GM21723 (cell line): ENCODE measurements at regions not wholly inside any gene's neighbourhood (a gene's known extent, or its start where the extent isn't known, plus 50 kb on each side); places are given as distances from the start of the nearest gene placed in this dataset.
"Not testable (repeated sequence)": the region's sequence is repeated elsewhere in the genome, so short reads cannot be mapped to it uniquely, and the experiment has no call there.

Source experiments
- ATAC-seq: cut with Tn5 transposase; IDR thresholded peaks from one replicate; pipeline ENCODE4 v1.9.1; 2021; ENCODE audit warnings: mild to moderate bottlenecking, moderate library complexity; ENCODE audit not compliant: unreplicated experiment

DNA sequence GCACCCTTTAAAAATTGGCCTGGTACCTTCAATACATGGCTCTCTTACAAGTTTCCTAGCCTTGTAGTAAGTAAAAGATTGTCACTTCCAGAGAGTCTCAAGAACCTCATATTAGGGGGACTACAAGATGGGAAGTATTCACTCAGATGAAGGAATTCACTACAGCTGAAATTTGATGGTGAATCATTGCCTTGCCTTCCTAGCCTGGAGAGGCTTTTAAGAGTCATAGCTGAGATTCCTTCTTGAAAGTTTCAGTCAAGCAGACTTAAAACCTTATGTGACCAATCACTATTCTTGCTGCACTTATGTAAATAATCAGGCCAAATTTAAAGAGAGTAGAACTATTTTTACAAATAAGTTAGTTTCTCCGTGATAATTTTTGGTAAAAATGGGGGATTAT is 451.6 kb downstream of the TRHDE start:
- no peak for ATAC-seq

- no peak for ATAC-seq
Observed at GRCh38 chr12:72729451-72730010, 457.4 kb downstream of the TRHDE start.

- ATAC-seq = no peak
Observed at GRCh38 chr12:72734581-72734980, 462.4 kb downstream of the TRHDE start.

DNA sequence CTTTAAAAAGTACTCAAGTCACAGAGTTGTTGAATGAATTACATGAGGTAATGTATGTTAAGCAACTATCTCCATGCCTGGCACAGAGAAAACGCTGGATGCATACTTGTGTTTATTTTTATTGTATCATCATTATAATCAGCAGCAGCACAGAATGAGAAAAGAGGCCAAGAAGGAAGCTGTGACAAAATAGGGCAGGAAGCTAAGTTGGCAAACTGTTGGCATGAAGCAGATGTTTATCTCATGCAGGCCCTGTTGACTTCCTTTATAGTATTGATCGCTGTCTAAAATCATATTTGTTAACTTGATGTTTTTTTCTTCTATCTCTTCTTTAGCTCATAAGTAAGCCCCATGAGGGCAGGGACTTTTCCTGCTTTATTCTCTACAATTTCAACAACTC is 466.6 kb downstream of the TRHDE start:
- no peak for ATAC-seq

DNA sequence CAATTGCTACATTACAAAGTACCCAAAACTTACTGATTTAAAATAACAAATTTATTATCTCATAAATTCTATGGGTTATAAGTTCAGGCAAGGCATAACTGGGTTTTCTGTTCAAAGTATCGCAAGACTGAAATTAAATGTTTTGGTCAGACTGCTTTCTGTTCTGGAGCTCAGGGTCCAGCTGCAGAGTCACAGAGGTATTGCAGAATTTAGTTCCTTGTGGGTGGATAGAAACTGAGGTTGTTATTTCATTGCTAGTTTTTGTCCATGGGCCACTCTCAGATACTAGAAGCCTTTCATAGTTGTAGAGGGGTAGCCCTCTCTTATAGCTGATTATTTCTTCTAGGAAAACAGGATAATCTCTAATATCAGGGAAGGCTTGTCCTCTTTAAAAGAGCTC is 467.9 kb downstream of the TRHDE start:
- no peak for ATAC-seq

DNA sequence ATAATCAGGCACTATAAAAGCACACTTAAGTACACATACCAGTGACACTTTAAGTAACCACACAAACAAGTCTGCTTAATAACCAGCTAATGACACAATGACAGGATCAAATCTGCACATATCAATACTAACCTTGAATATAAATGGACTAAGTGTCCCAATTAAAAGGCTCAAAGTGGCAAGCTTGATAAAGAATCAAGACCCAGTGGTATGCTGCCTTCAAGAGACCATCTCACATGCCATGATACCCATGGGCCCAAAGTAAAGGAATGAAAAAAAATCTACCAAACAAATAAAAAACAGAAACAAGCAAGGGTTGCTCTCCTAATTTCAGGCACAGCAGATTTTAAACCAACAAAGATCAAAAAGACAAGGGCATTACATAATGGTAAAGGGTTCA is 470.4 kb downstream of the TRHDE start:
- ATAC-seq = no peak

DNA sequence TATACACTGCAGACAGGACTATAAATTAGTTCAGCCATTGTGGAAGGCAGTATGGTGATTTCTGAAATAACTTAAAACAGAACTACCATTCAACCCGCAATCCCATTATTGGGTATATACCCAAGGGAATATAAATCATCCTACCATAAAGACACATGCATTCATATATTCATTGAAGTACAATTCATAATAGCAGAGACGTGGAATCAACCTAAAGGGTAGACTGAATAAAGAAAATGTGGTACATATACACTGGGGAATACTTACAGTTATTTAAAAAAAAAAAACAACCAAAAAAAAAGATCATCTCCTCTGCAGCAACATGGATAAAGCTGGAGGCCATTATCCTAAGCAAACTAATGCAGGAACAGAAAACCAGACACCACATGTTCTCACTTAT is 473.9 kb downstream of the TRHDE start:
- ATAC-seq = no peak

DNA sequence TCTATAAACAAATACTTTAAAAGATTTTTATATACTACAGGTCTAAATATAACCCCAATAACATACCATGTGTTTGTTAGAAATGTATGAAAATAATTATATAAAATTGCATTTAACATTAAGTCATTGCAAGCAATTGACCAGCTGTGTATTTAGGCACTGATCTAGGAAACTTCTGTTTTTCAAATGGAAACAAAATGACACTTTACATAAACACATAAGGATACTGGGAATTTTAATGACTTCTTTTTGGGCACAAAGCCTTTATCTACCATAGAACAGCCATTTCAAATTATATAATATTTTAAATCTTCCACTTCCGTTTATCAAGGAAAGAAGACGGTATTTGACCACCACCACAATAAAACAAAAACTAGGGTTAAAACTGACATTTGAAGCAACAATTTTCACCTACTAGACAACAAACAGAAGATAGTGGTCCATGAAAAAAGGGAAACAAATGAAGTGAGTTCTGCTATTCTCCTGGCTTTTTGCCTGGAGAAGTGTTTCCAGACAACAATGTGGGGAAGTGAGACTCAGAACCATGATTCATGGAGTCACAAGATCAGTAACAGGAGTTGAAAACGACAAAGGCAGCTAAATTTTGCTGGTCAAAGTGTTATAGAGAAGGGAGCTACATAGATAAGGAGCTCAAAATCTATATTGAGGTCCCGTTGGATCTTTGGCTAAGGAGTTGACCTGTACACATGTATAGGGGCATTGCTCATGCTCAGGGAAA is 475.1 kb downstream of the TRHDE start:
- no peak for ATAC-seq

GRCh38 chr12:72748971-72749370 is 476.8 kb downstream of the TRHDE start:
- no peak for ATAC-seq

DNA sequence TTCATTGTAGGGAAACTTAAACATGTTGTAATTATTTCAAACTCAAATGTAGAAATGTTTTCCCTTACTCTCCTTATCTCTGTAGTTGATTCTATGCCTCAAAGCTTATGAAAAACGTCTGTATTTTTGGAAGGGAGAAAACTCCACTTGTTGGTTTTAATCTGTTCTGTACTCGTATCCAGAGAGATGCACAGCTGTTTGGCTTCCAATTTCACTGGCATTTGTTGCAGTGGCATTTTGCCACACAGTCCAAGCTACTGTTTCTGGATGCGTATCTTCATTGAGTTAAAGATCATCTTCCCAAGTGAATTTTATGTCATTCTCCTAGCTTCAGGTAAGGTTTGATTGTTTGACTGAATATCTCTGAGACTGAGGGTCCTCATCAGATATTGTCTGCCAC is 481.4 kb downstream of the TRHDE start:
- no peak for ATAC-seq

GRCh38 chr12:72754026-72754425 is 481.9 kb downstream of the TRHDE start:
- not testable (repeated sequence) for ATAC-seq

DNA sequence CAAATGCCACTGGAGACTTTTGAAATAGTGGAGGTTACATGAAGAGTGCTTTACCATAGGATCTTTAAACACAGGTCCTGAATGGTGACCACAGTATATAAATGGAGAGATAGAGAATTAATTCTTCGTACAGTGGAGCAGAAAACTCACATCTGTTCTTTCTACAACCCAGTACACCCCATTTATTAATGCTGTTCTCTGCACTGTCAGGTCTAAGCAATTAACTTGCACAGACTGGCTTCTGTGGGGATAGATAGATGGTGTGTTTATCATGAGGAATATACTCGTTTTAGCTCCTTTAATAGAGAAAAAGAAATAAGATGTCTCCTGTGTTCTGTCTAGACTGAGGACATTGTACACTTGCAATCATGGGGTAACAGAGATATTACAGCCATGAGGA is 494.3 kb downstream of the TRHDE start:
- no peak for ATAC-seq

- no peak for ATAC-seq
Observed at GRCh38 chr12:72774023-72774422, 501.9 kb downstream of the TRHDE start.

- no peak for ATAC-seq
Observed at GRCh38 chr12:72777806-72778205, 505.6 kb downstream of the TRHDE start.

DNA sequence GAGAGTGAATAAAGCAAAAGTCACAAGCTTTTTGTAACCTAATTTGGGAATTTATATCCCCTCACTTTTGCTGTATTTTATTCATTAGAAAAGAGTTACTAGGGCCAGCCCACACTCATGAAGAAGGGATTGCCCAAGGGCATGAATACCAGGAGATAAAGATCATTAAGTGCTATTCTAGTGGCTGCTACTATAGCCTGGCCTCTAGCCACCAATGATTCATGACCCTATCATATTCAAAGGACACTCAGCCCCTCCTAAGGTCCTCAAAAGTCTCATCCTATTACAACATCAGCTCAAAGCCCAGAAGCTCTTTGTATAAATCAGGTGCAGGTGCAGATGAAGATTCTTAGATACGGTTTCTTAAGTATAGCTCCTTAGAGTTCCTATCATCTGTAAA is 518.1 kb downstream of the TRHDE start:
- ATAC-seq = no peak

GRCh38 chr12:72792889-72793288 is 520.7 kb downstream of the TRHDE start:
- no peak for ATAC-seq

DNA sequence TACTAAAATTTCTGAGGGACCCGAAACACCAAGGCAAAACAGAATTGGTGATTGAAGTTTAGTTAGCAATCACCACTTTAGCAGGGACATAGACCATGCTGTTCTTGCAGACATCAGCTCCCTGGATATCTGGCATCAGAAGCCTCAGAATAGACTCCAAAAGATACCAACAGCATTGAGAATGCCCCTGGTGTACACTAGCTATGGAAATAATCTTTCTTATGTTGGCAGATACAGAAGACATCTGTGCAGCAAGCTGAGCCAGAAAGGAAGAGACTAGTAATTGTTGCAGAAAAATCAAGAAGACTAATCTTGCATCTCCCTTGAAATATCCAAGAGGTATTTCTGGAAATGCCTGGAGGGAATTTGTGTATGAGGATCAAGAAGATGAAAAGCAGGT is 521.6 kb downstream of the TRHDE start:
- no peak for ATAC-seq

DNA sequence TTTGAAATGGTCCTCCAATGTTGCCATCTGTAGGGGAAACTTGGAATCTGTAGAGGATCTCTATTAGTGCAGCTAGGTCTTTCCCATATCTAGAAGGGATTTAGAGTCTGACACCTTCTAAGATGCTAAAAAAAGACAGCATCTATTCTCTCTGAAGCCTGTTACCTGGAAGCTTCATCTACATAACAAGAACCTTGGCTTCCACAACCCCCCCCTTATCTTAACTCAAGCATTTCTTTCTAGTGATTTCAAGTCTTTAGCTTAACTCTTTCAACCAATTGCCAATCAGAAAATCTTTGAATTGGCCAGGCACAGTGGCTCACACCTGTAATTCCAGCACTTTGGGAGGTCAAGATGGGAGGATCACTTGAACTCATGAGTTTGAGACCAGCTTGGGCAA is 543.3 kb downstream of the TRHDE start:
- no peak for ATAC-seq

DNA sequence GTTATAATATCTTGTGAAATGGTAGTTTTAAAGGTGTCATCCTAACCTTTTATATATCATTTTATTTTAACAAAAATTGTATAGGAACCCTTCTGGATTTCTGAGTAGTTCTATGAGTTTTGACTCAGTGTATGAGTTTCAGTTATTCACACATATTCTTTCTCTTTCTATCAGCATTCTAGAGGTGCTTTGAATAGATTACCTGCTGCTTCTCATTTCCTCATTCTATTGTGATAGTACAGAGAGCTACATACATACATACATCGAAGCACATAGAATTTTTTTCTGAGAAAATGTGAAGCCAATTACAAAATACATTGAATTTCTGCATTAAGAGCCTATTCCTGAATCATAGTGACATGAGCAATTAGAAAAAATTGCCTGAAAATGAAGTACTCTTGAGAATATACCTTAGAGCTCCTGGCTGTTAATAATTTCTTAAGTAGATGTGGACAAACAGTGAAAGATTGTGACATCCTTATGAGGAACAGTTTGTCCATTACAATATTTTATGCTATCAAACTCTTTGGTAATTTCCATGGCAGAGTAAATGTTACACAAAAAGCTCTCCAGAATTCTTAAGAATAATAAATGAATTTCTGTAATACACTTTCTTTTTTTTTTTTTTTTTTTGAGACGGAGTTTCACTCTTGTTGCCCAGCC is 556.6 kb downstream of the TRHDE start:
- no peak for ATAC-seq

- no peak for ATAC-seq
Observed at GRCh38 chr12:72829838-72830237, 557.7 kb downstream of the TRHDE start.

- no peak for ATAC-seq
Observed at GRCh38 chr12:72832024-72832423, 559.9 kb downstream of the TRHDE start.

- no peak for ATAC-seq
Observed at GRCh38 chr12:72836194-72836593, 564.0 kb downstream of the TRHDE start.
